PC-9 (cell line): ENCODE measurements at regions not wholly inside any gene's neighbourhood (a gene's known extent, or its start where the extent isn't known, plus 50 kb on each side); places are given as distances from the start of the nearest gene placed in this dataset.
"Not testable (repeated sequence)": the region's sequence is repeated elsewhere in the genome, so short reads cannot be mapped to it uniquely, and the experiment has no call there.

Experiments
- BruUV-seq: library from RNA; stranded (reverse); fragments of 400-500 nt; replicated peaks from 2 replicates; lab custom pipeline; 2021; lab: Mats Ljungman, UMichigan
- CTCF ChIA-PET: fragments of 300-600 bp; sonication (Branson Sonifier 250); formaldehyde crosslinking; loops from one replicate; lab custom pipeline; 2022; ENCODE audit warnings: antibody characterized with exemption; lab: Charles Lee
- POLR2A ChIA-PET: fragments of 300-600 bp; sonication (Branson Sonifier 250); formaldehyde crosslinking; loops from one replicate; lab custom pipeline; 2022; ENCODE audit warnings: antibody characterized with exemption; ENCODE audit not compliant: unreplicated experiment; lab: Charles Lee
- DNase-seq, 2 experiments: peaks; one replicate each; pipeline versions ENCODE4 v3.0.0 to v3.0.0-alpha.2; 2015 to 2022; ENCODE audit warnings: mixed read lengths in 1 of 2
- H2AFZ ChIP-seq: fragments of 200-600 bp; sonication (generic); 2 replicates; pipeline ENCODE4 v1.8.1; 2017; ENCODE audit warnings: antibody characterized with exemption
- H3F3A ChIP-seq: fragments of 200-600 bp; sonication (generic); 2 replicates; pipeline ENCODE4 v1.8.1; 2017; ENCODE audit warnings: antibody characterized with exemption, mild to moderate bottlenecking, low read depth; ENCODE audit not compliant: insufficient read depth
- H3K27ac ChIP-seq: fragments of 200-600 bp; sonication (generic); 2 replicates; pipeline ENCODE4 v1.6.1; 2016; ENCODE audit warnings: mixed run types
- H3K27me3 ChIP-seq: fragments of 200-600 bp; sonication (generic); 2 replicates; pipeline ENCODE4 v1.6.1; 2016; ENCODE audit warnings: low read depth, mixed run types; ENCODE audit not compliant: insufficient read depth
- H3K36me3 ChIP-seq: fragments of 200-600 bp; sonication (generic); 2 replicates; pipeline ENCODE4 v1.6.1; 2016; ENCODE audit warnings: low read depth, mixed run types
- H3K4me1 ChIP-seq: fragments of 200-600 bp; sonication (generic); replicated peaks from 2 replicates; pipeline ENCODE4 v1.6.1; 2016; ENCODE audit warnings: mixed run types; ENCODE audit not compliant: insufficient read depth
- H3K4me2 ChIP-seq: fragments of 200-600 bp; sonication (generic); 2 replicates; pipeline ENCODE4 v1.6.1; 2017; ENCODE audit warnings: mixed run types
- H3K4me3 ChIP-seq: fragments of 200-600 bp; sonication (generic); 2 replicates; pipeline ENCODE4 v1.6.1; 2016; ENCODE audit warnings: mixed run types
- H3K79me2 ChIP-seq: fragments of 200-600 bp; sonication (generic); 2 replicates; pipeline ENCODE4 v1.6.1; 2017; ENCODE audit warnings: low read depth, mixed run types
- H3K9me2 ChIP-seq: fragments of 200-600 bp; sonication (generic); 2 replicates; pipeline ENCODE4 v1.8.1; 2017; ENCODE audit warnings: mild to moderate bottlenecking; ENCODE audit not compliant: insufficient read depth
- H3K9me3 ChIP-seq: fragments of 200-600 bp; sonication (generic); 2 replicates; pipeline ENCODE4 v1.8.1; 2016; ENCODE audit warnings: low read depth; ENCODE audit not compliant: insufficient read depth
- H4K20me1 ChIP-seq: fragments of 200-600 bp; sonication (generic); 2 replicates; pipeline ENCODE4 v1.8.1; 2017; ENCODE audit not compliant: insufficient read depth
- EZH2 ChIP-seq: fragments of 200-600 bp; sonication (generic); IDR thresholded peaks from 2 replicates; pipeline ENCODE4 v1.8.0; 2017; ENCODE audit warnings: antibody characterized with exemption, low read depth
- intact Hi-C: fragments of 100-400 bp; cut with micrococcal nuclease; formaldehyde crosslinking; loops from one replicate; pipeline ENCODE4 v1.10.0; 2022; ENCODE audit not compliant: unreplicated experiment
- TF ChIP-seq, protein P1 (sequence below): fragments of 200-600 bp; sonication (generic); conservative IDR thresholded peaks from 2 replicates; pipeline ENCODE4 v1.6.1; 2017; ENCODE audit warnings: mixed run types, antibody characterized with exemption, mild to moderate bottlenecking, moderate library complexity

DNA sequence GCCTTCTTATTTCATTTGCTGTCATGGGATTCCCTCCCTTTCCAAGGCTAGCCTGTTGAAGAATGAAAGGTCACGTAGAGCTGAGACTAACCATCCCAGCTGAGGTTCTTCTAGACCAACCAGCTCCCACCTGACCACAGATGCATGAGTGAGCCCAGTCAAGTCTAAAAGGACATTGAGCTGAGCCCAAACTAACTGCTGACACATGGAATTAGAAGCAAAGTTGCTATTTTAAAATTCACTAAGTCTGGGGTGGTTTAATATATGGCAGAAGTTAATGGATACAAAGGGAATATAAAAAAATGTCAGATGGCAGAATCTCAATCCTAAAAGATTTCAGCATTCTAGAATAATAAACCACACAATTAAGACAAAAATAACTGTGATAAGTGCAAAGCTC lies 118.9 kb upstream of the RASGEF1B start:
- no peaks in the 10 kb centered on the region for H3K36me3 ChIP-seq
- H3F3A ChIP-seq = no peaks in the 10 kb centered on the region
- H3K27me3 ChIP-seq = no peaks in the 10 kb centered on the region
- H4K20me1 ChIP-seq = no peaks in the 10 kb centered on the region
- intact Hi-C loops = no loop called here
- TF ChIP-seq, protein P1, sequence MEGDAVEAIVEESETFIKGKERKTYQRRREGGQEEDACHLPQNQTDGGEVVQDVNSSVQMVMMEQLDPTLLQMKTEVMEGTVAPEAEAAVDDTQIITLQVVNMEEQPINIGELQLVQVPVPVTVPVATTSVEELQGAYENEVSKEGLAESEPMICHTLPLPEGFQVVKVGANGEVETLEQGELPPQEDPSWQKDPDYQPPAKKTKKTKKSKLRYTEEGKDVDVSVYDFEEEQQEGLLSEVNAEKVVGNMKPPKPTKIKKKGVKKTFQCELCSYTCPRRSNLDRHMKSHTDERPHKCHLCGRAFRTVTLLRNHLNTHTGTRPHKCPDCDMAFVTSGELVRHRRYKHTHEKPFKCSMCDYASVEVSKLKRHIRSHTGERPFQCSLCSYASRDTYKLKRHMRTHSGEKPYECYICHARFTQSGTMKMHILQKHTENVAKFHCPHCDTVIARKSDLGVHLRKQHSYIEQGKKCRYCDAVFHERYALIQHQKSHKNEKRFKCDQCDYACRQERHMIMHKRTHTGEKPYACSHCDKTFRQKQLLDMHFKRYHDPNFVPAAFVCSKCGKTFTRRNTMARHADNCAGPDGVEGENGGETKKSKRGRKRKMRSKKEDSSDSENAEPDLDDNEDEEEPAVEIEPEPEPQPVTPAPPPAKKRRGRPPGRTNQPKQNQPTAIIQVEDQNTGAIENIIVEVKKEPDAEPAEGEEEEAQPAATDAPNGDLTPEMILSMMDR = no peak
- no peak for TF ChIP-seq EZH2
- DNase-seq = no peak
- no peaks in the 10 kb centered on the region for H3K4me1 ChIP-seq
- no peaks in the 10 kb centered on the region for H3K79me2 ChIP-seq
- no peak overlapping the region for H3K27ac ChIP-seq
- H3K9me2 ChIP-seq = no peaks in the 10 kb centered on the region
- no peaks in the 10 kb centered on the region for H3K9me3 ChIP-seq
- no peak overlapping the region for H3K4me2 ChIP-seq
- H3K4me3 ChIP-seq = no peak overlapping the region
- no TSS peak for BruUV-seq
- H2AFZ ChIP-seq = no peak overlapping the region
- ChIA-PET POLR2A (no interaction called here), CTCF (no interaction called here)

DNA sequence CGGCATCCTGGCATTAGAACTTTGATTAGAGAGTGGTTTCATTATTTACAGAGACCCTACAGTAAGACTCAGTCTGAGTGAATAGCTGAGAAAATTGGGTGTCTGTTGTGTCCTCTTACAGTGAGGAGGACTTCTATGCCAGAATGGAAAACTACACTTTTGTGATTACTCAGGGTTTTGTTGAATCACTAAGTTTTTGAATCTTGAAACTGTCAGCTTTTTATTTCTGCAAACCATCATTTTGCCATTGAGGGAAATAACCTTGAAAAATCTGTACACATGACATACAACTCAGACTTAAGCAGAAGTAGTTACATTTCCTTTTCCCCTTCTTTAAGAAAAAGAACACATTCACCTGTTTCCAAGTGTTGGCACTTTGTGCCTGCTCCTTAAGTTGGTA lies 117.6 kb upstream of the RASGEF1B start:
- Histone ChIP-seq H4K20me1 (no peaks in the 10 kb centered on the region), H3K36me3 (no peaks in the 10 kb centered on the region), H3K9me2 (no peaks in the 10 kb centered on the region), H3F3A (no peaks in the 10 kb centered on the region), H3K9me3 (no peaks in the 10 kb centered on the region), H3K4me1 (no peaks in the 10 kb centered on the region), H3K27me3 (no peaks in the 10 kb centered on the region), H2AFZ (no peak overlapping the region), H3K4me2 (no peak overlapping the region), H3K4me3 (no peak overlapping the region), H3K27ac (no peak overlapping the region), H3K79me2 (no peaks in the 10 kb centered on the region)
- CTCF ChIA-PET = no interaction called here
- no peak for DNase-seq
- no TSS peak for BruUV-seq
- TF ChIP-seq, protein P1 = no peak
- no peak for TF ChIP-seq EZH2
- intact Hi-C loops = no loop called here
- POLR2A ChIA-PET = no interaction called here

DNA sequence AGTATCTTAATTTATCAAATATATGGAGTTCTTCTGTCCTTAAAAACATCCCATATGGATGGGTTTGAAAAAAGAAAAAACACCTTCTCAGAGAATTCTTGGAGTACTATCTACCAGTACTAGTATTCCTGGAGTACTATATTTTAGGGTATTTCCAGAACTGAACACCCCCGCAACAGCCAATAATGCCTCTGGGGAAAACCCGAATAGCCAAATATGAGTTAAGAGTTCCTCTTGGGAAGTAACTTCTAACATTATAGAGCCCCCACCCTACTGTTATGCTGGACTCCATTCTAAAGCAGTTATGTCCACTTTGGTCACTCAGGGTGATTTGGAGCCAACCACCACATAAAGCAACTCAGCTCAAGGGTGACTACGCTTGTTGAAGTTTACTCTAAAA lies 115.0 kb upstream of the RASGEF1B start:
- Histone ChIP-seq H4K20me1 (no peaks in the 10 kb centered on the region), H3K9me3 (no peaks in the 10 kb centered on the region), H3K79me2 (no peaks in the 10 kb centered on the region), H3K4me2 (no peak overlapping the region), H3K9me2 (no peaks in the 10 kb centered on the region), H3K4me3 (no peak overlapping the region), H3K27ac (no peak overlapping the region), H3K27me3 (no peaks in the 10 kb centered on the region), H2AFZ (no peak overlapping the region), H3K4me1 (no peaks in the 10 kb centered on the region), H3K36me3 (no peaks in the 10 kb centered on the region), H3F3A (no peaks in the 10 kb centered on the region)
- CTCF ChIA-PET = no interaction called here
- no peak for DNase-seq
- intact Hi-C loops = no loop called here
- no TSS peak for BruUV-seq
- POLR2A ChIA-PET = no interaction called here
- TF ChIP-seq, protein P1 = no peak
- TF ChIP-seq EZH2 = no peak

DNA sequence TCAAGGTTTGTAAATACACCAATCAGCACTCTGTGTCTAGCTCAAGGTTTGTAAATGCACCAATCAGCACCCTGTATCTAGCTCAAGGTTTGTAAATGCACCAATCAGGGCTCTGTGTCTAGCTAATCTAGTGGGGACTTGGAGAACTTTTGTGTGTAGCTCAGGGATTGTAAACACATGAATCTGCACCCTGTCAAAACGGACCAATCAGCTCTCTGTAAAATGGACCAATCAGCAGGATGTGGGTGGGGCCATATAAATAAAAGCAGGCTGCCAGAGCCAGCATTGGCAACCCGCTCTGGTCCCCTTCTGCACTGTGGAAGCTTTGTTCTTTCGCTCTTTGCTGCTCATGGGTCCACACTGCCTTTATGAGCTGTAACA lies 109.3 kb upstream of the RASGEF1B start:
- POLR2A ChIA-PET, H3K4me1 ChIP-seq, H3K36me3 ChIP-seq, H3K4me2 ChIP-seq, H3K79me2 ChIP-seq, H3F3A ChIP-seq, DNase-seq, H3K9me3 ChIP-seq, H3K27ac ChIP-seq, H3K9me2 ChIP-seq, intact Hi-C loops, CTCF ChIA-PET, H3K4me3 ChIP-seq, BruUV-seq, H4K20me1 ChIP-seq, H2AFZ ChIP-seq, H3K27me3 ChIP-seq: not testable (repeated sequence)
